PFSK-1 (cell line): ENCODE measurements at regions not wholly inside any gene's neighbourhood (a gene's known extent, or its start where the extent isn't known, plus 50 kb on each side); places are given as distances from the start of the nearest gene placed in this dataset.
A peak's percentile ranks its signal among the peaks of the same experiment; 100 is the strongest.

Experiments used
- FOXP2 ChIP-seq: optimal IDR thresholded peaks from 2 replicates; pipeline ENCODE3; 2011; ENCODE audit warnings: borderline replicate concordance, control low read depth, inconsistent platforms; ENCODE audit not compliant: insufficient read depth; ENCODE audit errors: extremely low read length, extremely low read depth
- POLR2AphosphoS5 ChIP-seq: IDR thresholded peaks from 2 replicates; pipeline ENCODE4 v1.6.1; 2012; ENCODE audit warnings: low read depth, mild to moderate bottlenecking, control low read depth, low read length, moderate library complexity
- SIN3A ChIP-seq: IDR thresholded peaks from 2 replicates; pipeline ENCODE4 v1.6.1; 2012; ENCODE audit warnings: mild to moderate bottlenecking, low read length, moderate library complexity, borderline replicate concordance; ENCODE audit not compliant: insufficient read depth
- TAF1 ChIP-seq: IDR thresholded peaks from 2 replicates; pipeline ENCODE4 v1.6.1; 2012; ENCODE audit warnings: low read length, control low read depth, borderline replicate concordance; ENCODE audit not compliant: insufficient read depth
- TF ChIP-seq, protein P1 (sequence below), 2 experiments: IDR thresholded peaks; 2 replicates each; pipeline versions ENCODE4 v1.6.1 to v1.8.0; 2011 to 2012; ENCODE audit warnings: low read depth in 2 of 2, low read length in 2 of 2, control low read depth in 1 of 2, inconsistent platforms in 1 of 2, mild to moderate bottlenecking in 1 of 2, moderate library complexity in 1 of 2; ENCODE audit not compliant: insufficient read depth in 1 of 2

DNA sequence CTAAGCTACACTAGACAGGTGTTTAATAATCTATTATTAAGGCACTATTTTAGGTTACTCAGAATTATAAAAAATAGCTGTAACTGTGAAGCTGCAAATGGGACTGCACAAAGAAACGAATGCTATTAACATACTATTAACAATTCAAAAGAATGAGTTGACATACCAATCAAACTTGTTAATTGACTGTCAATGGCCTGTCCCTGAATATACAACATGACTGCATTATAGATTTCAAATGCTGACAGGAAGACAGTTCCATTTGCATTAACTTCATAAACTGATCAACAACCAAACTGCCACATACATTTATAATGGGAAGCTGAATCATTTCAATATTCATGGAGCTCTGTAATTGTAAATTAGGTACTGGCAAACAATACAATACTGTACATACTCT lies 169.0 kb upstream of the NANOGP8 start:
- TF ChIP-seq FOXP2 (no peak), POLR2AphosphoS5 (no peak)
- TF ChIP-seq, protein P1, sequence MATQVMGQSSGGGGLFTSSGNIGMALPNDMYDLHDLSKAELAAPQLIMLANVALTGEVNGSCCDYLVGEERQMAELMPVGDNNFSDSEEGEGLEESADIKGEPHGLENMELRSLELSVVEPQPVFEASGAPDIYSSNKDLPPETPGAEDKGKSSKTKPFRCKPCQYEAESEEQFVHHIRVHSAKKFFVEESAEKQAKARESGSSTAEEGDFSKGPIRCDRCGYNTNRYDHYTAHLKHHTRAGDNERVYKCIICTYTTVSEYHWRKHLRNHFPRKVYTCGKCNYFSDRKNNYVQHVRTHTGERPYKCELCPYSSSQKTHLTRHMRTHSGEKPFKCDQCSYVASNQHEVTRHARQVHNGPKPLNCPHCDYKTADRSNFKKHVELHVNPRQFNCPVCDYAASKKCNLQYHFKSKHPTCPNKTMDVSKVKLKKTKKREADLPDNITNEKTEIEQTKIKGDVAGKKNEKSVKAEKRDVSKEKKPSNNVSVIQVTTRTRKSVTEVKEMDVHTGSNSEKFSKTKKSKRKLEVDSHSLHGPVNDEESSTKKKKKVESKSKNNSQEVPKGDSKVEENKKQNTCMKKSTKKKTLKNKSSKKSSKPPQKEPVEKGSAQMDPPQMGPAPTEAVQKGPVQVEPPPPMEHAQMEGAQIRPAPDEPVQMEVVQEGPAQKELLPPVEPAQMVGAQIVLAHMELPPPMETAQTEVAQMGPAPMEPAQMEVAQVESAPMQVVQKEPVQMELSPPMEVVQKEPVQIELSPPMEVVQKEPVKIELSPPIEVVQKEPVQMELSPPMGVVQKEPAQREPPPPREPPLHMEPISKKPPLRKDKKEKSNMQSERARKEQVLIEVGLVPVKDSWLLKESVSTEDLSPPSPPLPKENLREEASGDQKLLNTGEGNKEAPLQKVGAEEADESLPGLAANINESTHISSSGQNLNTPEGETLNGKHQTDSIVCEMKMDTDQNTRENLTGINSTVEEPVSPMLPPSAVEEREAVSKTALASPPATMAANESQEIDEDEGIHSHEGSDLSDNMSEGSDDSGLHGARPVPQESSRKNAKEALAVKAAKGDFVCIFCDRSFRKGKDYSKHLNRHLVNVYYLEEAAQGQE (IDR thresholded peaks at IDR 0.05; ENCODE audit: insufficient read depth in 1 of 2, low read depth in 2 of 2, low read length in 2 of 2): no peak

DNA sequence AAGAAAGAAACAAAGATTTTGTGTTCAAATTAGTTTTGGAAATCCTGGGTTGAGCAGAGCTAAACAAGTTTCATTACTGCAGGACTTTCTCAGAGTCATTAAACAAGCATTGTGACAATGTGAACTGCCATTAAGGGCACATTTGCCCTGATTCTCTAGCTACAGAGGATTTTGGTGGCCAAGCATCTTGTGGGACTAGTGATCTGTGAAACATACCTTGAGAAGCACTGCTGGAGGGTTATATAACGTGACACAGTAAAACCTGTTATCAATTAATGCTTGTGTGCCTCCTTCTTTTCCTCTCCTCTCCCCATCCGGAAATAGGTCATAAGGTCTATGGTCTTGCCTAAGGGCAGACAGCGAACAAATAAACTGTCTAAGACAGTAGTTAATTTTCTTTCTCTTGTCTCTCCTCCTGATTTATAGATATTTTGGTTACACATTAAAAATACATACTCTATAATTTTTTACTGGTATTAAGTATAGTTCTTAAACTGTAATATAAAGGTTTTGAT lies 167.3 kb upstream of the NANOGP8 start:
- no peak for TF ChIP-seq POLR2AphosphoS5
- TF ChIP-seq TAF1: peak; percentile 47; the same call in 1 of the 2 replicates
- no peak for TF ChIP-seq SIN3A
- TF ChIP-seq, protein P1 (IDR thresholded peaks at IDR 0.05; ENCODE audit: insufficient read depth in 1 of 2, low read depth in 2 of 2, low read length in 2 of 2): no peak
- TF ChIP-seq FOXP2: no peak

DNA sequence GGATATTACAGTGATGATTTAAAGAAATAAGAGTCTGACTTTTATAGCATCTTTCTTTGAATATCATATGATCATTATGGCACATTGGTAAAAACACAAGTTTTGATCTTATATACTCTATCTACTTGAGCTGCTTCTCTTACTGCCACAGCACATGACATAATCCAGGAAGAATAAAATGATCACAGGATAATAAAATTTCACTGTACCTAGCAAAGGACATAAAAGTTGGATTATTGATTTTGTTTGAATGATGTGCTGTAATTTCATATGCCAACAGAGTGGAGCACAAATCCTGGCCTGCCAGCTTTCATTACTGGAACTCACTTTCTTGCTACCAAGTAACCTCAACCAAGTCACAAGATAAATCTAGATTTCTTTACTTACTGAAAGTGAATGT lies 162.1 kb upstream of the NANOGP8 start:
- TF ChIP-seq, protein P1 (IDR thresholded peaks at IDR 0.05; ENCODE audit: insufficient read depth in 1 of 2, low read depth in 2 of 2, low read length in 2 of 2): no peak
- TF ChIP-seq TAF1 (no peak), FOXP2 (no peak), POLR2AphosphoS5 (no peak), SIN3A (no peak)

DNA sequence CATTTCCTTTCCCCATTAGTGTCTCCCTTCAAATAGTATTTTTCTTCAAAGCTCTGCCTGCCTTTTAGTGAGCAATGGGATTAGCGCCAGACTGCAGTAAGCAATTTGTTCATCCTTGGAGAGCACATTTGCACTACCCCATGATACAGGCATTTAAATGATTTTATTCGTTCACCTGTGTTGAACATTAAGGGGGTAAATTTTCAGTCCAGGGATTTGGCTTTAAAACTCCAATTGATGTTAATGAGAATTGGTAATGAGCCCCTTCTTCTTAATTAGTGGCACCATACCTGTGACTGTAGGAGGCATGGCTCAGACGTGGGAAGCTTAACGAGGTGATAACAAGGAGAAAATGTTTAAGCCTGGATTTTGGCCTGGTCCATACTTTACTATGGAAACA lies 161.4 kb upstream of the NANOGP8 start:
- TF ChIP-seq FOXP2 (no peak), SIN3A (no peak), POLR2AphosphoS5 (no peak), TAF1 (no peak)
- TF ChIP-seq, protein P1 (IDR thresholded peaks at IDR 0.05; ENCODE audit: insufficient read depth in 1 of 2, low read depth in 2 of 2, low read length in 2 of 2): no peak

DNA sequence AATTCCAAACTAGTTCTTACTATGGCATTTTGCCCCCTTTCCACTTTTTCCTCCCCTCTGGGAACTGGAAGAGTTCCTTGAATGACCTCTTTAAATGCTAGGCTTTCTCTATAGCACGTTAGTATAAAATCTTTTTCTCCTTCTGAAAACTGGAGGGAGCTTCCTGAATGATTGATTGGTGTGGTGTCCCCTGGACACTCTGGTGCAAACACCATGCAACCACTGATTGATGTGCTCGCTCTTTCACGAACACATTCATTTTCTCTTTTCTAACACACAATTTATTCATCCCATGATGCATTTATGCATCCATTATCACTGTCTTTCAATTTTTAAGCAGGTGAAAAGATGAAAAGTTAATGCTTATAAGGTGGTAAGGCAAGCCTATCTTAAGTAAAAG lies 159.1 kb upstream of the NANOGP8 start:
- TF ChIP-seq SIN3A (no peak), TAF1 (no peak), FOXP2 (no peak), POLR2AphosphoS5 (no peak)
- TF ChIP-seq, protein P1 (IDR thresholded peaks at IDR 0.05; ENCODE audit: insufficient read depth in 1 of 2, low read depth in 2 of 2, low read length in 2 of 2): no peak
